ENCODE measurements at regions not wholly inside any gene's neighbourhood (a gene's known extent, or its start where the extent isn't known, plus 50 kb on each side); places are given as distances from the start of the nearest gene placed in this dataset.
A peak's percentile ranks its signal among the peaks of the same experiment; 100 is the strongest.

DNA sequence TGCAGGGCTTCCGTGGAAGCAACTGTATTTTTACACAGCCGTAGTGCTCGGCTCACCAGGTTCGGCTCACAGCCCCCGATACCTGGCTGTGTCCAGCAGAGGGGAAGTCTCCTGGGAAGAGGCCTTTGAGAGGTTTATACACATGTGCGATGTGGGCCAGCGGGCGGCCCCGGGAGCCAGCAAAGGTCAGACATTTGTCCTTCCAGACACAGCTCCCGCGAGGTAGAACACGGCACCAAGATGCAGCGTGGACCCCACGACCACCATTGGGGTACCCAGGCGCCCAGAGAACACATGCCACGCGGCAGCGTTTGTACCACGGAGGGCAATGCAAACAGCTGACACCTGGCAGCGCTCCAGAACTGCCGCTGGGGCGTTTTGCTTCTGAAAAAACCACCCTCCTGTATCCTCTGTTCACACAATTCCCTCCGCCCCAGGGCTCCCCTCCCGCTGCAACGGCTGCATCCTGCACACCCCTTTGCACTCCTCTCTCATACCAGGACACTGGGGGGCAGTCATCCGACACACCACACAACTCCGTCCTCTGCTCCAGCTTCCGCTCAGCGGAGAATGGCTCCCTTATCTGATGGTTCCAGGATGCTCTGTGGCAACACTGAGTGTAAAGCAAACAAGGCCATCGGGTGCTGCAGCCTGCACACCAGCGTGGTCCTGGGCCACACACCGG is 235.3 kb downstream of the SYK start (continued):
- peak; percentile 99 for TF ChIP-seq GATA2 (CRISPR knock-in tag; IDR thresholded peaks at IDR 0.05)
- TF ChIP-seq, protein P1, sequence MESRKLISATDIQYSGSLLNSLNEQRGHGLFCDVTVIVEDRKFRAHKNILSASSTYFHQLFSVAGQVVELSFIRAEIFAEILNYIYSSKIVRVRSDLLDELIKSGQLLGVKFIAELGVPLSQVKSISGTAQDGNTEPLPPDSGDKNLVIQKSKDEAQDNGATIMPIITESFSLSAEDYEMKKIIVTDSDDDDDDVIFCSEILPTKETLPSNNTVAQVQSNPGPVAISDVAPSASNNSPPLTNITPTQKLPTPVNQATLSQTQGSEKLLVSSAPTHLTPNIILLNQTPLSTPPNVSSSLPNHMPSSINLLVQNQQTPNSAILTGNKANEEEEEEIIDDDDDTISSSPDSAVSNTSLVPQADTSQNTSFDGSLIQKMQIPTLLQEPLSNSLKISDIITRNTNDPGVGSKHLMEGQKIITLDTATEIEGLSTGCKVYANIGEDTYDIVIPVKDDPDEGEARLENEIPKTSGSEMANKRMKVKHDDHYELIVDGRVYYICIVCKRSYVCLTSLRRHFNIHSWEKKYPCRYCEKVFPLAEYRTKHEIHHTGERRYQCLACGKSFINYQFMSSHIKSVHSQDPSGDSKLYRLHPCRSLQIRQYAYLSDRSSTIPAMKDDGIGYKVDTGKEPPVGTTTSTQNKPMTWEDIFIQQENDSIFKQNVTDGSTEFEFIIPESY (IDR thresholded peaks at IDR 0.05; ENCODE audit: borderline replicate concordance, low read depth): no peak
- TF ChIP-seq YY1 (IDR thresholded peaks at IDR 0.05; ENCODE audit: low read depth): no peak
- TF ChIP-seq, protein P2, sequence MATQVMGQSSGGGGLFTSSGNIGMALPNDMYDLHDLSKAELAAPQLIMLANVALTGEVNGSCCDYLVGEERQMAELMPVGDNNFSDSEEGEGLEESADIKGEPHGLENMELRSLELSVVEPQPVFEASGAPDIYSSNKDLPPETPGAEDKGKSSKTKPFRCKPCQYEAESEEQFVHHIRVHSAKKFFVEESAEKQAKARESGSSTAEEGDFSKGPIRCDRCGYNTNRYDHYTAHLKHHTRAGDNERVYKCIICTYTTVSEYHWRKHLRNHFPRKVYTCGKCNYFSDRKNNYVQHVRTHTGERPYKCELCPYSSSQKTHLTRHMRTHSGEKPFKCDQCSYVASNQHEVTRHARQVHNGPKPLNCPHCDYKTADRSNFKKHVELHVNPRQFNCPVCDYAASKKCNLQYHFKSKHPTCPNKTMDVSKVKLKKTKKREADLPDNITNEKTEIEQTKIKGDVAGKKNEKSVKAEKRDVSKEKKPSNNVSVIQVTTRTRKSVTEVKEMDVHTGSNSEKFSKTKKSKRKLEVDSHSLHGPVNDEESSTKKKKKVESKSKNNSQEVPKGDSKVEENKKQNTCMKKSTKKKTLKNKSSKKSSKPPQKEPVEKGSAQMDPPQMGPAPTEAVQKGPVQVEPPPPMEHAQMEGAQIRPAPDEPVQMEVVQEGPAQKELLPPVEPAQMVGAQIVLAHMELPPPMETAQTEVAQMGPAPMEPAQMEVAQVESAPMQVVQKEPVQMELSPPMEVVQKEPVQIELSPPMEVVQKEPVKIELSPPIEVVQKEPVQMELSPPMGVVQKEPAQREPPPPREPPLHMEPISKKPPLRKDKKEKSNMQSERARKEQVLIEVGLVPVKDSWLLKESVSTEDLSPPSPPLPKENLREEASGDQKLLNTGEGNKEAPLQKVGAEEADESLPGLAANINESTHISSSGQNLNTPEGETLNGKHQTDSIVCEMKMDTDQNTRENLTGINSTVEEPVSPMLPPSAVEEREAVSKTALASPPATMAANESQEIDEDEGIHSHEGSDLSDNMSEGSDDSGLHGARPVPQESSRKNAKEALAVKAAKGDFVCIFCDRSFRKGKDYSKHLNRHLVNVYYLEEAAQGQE (IDR thresholded peaks at IDR 0.05; ENCODE audit: low read depth, low read length): no peak

DNA sequence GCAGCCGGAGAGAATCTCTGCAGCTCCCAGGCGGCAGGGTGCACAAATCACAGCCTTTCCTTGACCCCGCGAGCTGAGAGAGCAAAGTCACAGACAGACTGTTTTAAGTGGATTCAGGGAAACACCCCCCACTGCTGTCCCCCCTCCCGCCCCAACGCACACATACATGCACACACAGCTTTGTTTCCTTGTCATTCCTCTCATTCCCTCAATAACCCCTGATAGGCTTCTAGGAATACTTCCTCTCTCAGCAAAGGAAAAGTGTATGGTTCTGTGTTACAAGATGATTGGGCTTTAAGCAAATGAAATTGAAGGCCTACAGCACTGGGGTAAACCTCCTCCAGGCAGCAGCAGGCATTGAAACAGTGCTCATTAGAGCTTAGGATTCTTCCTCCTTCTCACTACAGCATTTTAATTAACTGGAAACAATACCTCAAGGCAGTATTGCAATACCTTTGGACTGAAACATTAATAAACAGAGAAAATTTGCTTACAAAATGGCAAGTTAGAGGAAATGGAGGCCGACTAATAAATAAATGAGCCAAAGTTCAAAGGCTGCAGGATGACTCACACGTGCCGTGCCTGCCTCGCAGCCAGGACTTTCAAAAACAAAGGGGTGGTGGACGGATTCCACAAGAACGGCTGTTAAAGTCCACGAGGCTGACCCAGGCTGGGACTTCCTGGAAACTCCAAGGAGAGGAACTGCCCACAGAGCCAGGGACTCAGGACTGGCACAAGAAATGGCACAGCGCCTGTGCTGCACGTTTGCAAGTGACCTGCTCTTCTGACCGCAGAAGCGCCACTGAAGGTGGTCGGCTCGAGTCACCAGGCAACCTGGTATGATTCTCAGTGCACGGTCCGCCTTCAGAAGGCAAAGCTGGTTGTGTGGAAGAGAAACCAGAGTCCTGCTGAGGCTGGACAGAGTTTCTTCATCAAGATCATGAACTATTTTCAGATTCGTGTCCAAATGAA is 236.2 kb downstream of the SYK start:
- ChIA-PET POLR2A (interaction anchor here (0.9 kb wide), 2 partner anchors 22 to 388 kb away, joined by 3 to 4 read pairs; no protein-coding TSS in a partner anchor), CTCF (interaction anchor here (0.6 to 1.9 kb wide), 24 partner anchors 7 to 1886 kb away, joined by 3 to 42 read pairs (median 3); no protein-coding TSS in a partner anchor)
- H3K79me2 ChIP-seq (ENCODE audit: insufficient read depth): no peaks in the 10 kb centered on the region
- no peaks in the 10 kb centered on the region for H3K9me3 ChIP-seq
- peak overlapping the region; percentile 54 to 60 for H3K27ac ChIP-seq (ENCODE audit: low read depth in 2 of 2, low read length in 1 of 2)
- 44% methylated on average over 14 of the region's 22 CpGs for WGBS (ENCODE audit: low lambda C conversion rate)
- peak overlapping the region; percentile 30; the same call in 1 of the 2 replicates for H3K9ac ChIP-seq
- peak overlapping the region; percentile 83 for H2AFZ ChIP-seq (ENCODE audit: low read depth)
- H4K20me1 ChIP-seq (ENCODE audit: insufficient read depth): no peaks in the 10 kb centered on the region
- H3K9me2 ChIP-seq: no peaks in the 10 kb centered on the region
- peak overlapping the region in 1 of 2 experiments; percentile 19; a peak in 1 of 4 replicates for H3K4me3 ChIP-seq (ENCODE audit: low read depth in 2 of 2, low read length in 1 of 2)
- H3K4me1 ChIP-seq (ENCODE audit: control insufficient read depth in 1 of 2, insufficient read depth in 2 of 2, low read depth in 1 of 2, low read length in 1 of 2): peaks cover 14% of the 10 kb centered on the region in 2 experiments; a peak in 3 of 4 replicates
- H3K36me3 ChIP-seq (replicated peaks in 1 of 2; ENCODE audit: control insufficient read depth in 1 of 2, insufficient read depth in 2 of 2, low read length in 1 of 2): no peaks in the 10 kb centered on the region
- peak; percentile 21 for DNase-seq
- no peaks in the 10 kb centered on the region for H3F3A ChIP-seq (replicated peaks; ENCODE audit: insufficient read depth)
- peak overlapping the region; percentile 64; the same call in 1 of the 2 replicates for H3K4me2 ChIP-seq
- no peaks in the 10 kb centered on the region for H3K27me3 ChIP-seq (ENCODE audit: insufficient read depth)
- 0 out of 2 replicates have a peak, but pooled peaks have one; percentile 5 for TF ChIP-seq NFIC (IDR thresholded peaks at IDR 0.05; ENCODE audit: borderline replicate concordance)
- TF ChIP-seq, protein P3, sequence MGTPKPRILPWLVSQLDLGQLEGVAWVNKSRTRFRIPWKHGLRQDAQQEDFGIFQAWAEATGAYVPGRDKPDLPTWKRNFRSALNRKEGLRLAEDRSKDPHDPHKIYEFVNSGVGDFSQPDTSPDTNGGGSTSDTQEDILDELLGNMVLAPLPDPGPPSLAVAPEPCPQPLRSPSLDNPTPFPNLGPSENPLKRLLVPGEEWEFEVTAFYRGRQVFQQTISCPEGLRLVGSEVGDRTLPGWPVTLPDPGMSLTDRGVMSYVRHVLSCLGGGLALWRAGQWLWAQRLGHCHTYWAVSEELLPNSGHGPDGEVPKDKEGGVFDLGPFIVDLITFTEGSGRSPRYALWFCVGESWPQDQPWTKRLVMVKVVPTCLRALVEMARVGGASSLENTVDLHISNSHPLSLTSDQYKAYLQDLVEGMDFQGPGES (IDR thresholded peaks at IDR 0.05; ENCODE audit: low read depth, low read length): no peak
- no peak for TF ChIP-seq NRF1 (IDR thresholded peaks at IDR 0.05; ENCODE audit: low read depth, low read length)
- no peak for TF ChIP-seq RXRA (IDR thresholded peaks at IDR 0.05; ENCODE audit: borderline replicate concordance, low read depth)
- no peak for TF ChIP-seq USF2 (IDR thresholded peaks at IDR 0.05; ENCODE audit: borderline replicate concordance, low read depth, low read length)
- peak; percentile 30; the same call in 1 of the 2 replicates for TF ChIP-seq ELF1 (IDR thresholded peaks at IDR 0.05)
- TF ChIP-seq POLR2AphosphoS5 (IDR thresholded peaks at IDR 0.05; ENCODE audit: low read depth, low read length): no peak
- TF ChIP-seq FOSL2 (IDR thresholded peaks at IDR 0.05; ENCODE audit: borderline replicate concordance, low read depth): peak; percentile 25; the same call in 1 of the 2 replicates
- no peak for TF ChIP-seq PBX3 (IDR thresholded peaks at IDR 0.05)
- TF ChIP-seq SMC3 (IDR thresholded peaks at IDR 0.05; ENCODE audit: low read depth, low read length): no peak
- TF ChIP-seq, protein P4, sequence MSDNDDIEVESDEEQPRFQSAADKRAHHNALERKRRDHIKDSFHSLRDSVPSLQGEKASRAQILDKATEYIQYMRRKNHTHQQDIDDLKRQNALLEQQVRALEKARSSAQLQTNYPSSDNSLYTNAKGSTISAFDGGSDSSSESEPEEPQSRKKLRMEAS (IDR thresholded peaks at IDR 0.05; ENCODE audit: low read depth): peak; percentile 53; the same call in 1 of the 2 replicates
- no peak for TF ChIP-seq RCOR1 (IDR thresholded peaks at IDR 0.05; ENCODE audit: low read length)
